Thymus (tissue), 11 donors: ENCODE measurements at regions not wholly inside any gene's neighbourhood (a gene's known extent, or its start where the extent isn't known, plus 50 kb on each side); places are given as distances from the start of the nearest gene placed in this dataset.
"Not testable (repeated sequence)": the region's sequence is repeated elsewhere in the genome, so short reads cannot be mapped to it uniquely, and the experiment has no call there.

Experiments used
- DNase-seq, 9 donors: peaks; one replicate each; pipeline ENCODE4 v3.0.0-alpha.2; 2013; ENCODE audit warnings: low spot score in 9 of 9, low read depth in 6 of 9, missing footprints in 1 of 9
- H3K27ac ChIP-seq, 2 donors: one replicate each; pipeline ENCODE4 v1.5.1; 2013; ENCODE audit warnings: control low read depth in 1 of 2, low read depth in 1 of 2, low read length in 1 of 2, mild to moderate bottlenecking in 1 of 2, moderate library complexity in 1 of 2
- H3K27me3 ChIP-seq, 2 donors: one replicate each; pipeline ENCODE4 v1.5.1; 2013; ENCODE audit warnings: low read length in 1 of 2; ENCODE audit not compliant: control insufficient read depth in 2 of 2, insufficient read depth in 1 of 2
- H3K36me3 ChIP-seq, 2 donors: one replicate each; pipeline ENCODE4 v1.5.1; 2013; ENCODE audit warnings: low read length in 1 of 2, mild to moderate bottlenecking in 1 of 2, moderate library complexity in 1 of 2; ENCODE audit not compliant: control insufficient read depth in 2 of 2, insufficient read depth in 2 of 2
- H3K4me1 ChIP-seq, 2 donors: one replicate each; pipeline ENCODE4 v1.5.1; 2013; ENCODE audit warnings: low read length in 2 of 2; ENCODE audit not compliant: control insufficient read depth in 2 of 2, insufficient read depth in 2 of 2
- H3K4me3 ChIP-seq, 2 donors: one replicate each; pipeline ENCODE4 v1.5.1; 2013; ENCODE audit warnings: low read length in 2 of 2, control low read depth in 1 of 2, mild to moderate bottlenecking in 1 of 2
- H3K9me3 ChIP-seq, 2 donors: one replicate each; pipeline ENCODE4 v1.5.1; 2013; ENCODE audit warnings: low read length in 1 of 2, mild to moderate bottlenecking in 1 of 2; ENCODE audit not compliant: control insufficient read depth in 2 of 2, insufficient read depth in 1 of 2
- WGBS: extraction: QIAGEN DNeasy Blood & Tissue Kit; methylation state at CpG from one replicate; pipeline ENCODE4 v1.1.7; 2013; 5-methylcytosine and 5-hydroxymethylcytosine counted together
- donor health status: healthy.

GRCh38 chr7:148505645-148506375, 84.8 kb upstream of the C7orf33 start:
- no peak for DNase-seq
- no peaks in the 10 kb centered on the region for H3K36me3 ChIP-seq
- peaks cover 0 to 15% of the 10 kb centered on the region in 2 donors for H3K27me3 ChIP-seq
- WGBS = 93% methylated on average over 7 of the region's 7 CpGs
- no peak overlapping the region for H3K27ac ChIP-seq
- no peaks in the 10 kb centered on the region for H3K9me3 ChIP-seq
- H3K4me3 ChIP-seq = no peak overlapping the region
- no peaks in the 10 kb centered on the region for H3K4me1 ChIP-seq

GRCh38 chr7:148507064-148507573, 83.4 kb upstream of the C7orf33 start:
- not testable (repeated sequence) for H3K27me3 ChIP-seq, H3K27ac ChIP-seq, H3K4me3 ChIP-seq, H3K36me3 ChIP-seq, H3K9me3 ChIP-seq, H3K4me1 ChIP-seq
- DNase-seq = peak in 1 of 9 donors; percentile 16
- WGBS = 92% methylated on average over 7 of the region's 7 CpGs

GRCh38 chr7:148507787-148508186, 82.8 kb upstream of the C7orf33 start:
- Histone ChIP-seq H3K36me3 (no peaks in the 10 kb centered on the region), H3K4me3 (no peak overlapping the region), H3K27me3 (no peaks in the 10 kb centered on the region), H3K27ac (no peak overlapping the region), H3K9me3 (no peaks in the 10 kb centered on the region), H3K4me1 (no peaks in the 10 kb centered on the region)
- no peak for DNase-seq
- whole genome bisulfite sequencing = 96% methylated on average over 7 of the region's 7 CpGs

DNA sequence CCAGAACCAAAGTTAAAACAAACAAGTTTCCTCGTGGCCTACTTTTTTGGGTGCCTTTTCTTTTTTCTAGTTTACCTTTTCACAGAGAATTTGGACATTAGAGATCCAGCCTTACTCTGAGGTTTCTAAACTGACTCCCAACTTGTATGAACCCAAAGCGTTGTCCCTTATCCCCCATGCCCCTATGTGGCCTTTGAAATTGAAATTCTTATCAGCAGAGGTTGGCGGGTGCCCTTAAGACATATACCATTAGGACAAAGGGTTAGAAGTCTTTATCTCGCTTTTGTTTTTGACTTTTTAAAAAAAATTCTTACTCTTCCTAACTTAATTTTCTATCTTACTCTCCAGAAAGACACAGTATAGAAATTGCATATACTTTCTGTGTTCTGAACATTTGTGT, 76.3 kb upstream of the C7orf33 start:
- H3K27me3 ChIP-seq = no peaks in the 10 kb centered on the region
- H3K36me3 ChIP-seq = no peaks in the 10 kb centered on the region
- no peak overlapping the region for H3K27ac ChIP-seq
- H3K4me1 ChIP-seq = no peaks in the 10 kb centered on the region
- 88% methylated on average over 4 of the region's 4 CpGs for WGBS
- DNase-seq = no peak
- H3K9me3 ChIP-seq = no peaks in the 10 kb centered on the region
- no peak overlapping the region for H3K4me3 ChIP-seq

DNA sequence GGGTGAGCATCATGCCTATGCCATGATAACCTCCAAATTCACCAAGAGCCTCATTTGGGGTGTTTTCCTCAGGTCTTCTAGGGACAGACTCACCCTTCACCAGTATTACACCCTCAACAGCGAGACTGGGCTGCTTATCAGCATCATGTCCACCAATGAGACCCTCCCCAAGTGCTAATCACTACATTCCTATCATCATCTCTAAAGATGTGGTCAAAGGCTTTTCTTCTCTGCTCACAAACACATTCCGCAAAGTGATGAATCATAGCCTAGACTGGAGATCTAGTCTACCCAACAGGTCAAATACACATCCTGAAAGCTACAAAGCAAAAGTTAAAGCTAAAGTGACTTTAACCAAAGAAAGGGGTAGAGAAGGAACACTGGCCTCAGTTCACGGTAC, 75.3 kb upstream of the C7orf33 start:
- WGBS = 95% methylated on average over 3 of the region's 3 CpGs

GRCh38 chr7:148515728-148516695, 74.6 kb upstream of the C7orf33 start:
- 88% methylated on average over 6 of the region's 6 CpGs for WGBS
- no peaks in the 10 kb centered on the region for H3K27me3 ChIP-seq
- no peaks in the 10 kb centered on the region for H3K9me3 ChIP-seq
- no peak overlapping the region for H3K27ac ChIP-seq
- H3K36me3 ChIP-seq = no peaks in the 10 kb centered on the region
- H3K4me1 ChIP-seq = peaks cover 0 to 3% of the 10 kb centered on the region in 2 donors
- no peak overlapping the region for H3K4me3 ChIP-seq
- no peak for DNase-seq

More for the DNA sequence above, 75.3 kb upstream of the C7orf33 start:
- H3K4me3 ChIP-seq = no peak overlapping the region
- no peak overlapping the region for H3K27ac ChIP-seq
- H3K27me3 ChIP-seq = no peaks in the 10 kb centered on the region
- DNase-seq = no peak
- no peaks in the 10 kb centered on the region for H3K36me3 ChIP-seq
- H3K9me3 ChIP-seq = no peaks in the 10 kb centered on the region
- no peaks in the 10 kb centered on the region for H3K4me1 ChIP-seq

DNA sequence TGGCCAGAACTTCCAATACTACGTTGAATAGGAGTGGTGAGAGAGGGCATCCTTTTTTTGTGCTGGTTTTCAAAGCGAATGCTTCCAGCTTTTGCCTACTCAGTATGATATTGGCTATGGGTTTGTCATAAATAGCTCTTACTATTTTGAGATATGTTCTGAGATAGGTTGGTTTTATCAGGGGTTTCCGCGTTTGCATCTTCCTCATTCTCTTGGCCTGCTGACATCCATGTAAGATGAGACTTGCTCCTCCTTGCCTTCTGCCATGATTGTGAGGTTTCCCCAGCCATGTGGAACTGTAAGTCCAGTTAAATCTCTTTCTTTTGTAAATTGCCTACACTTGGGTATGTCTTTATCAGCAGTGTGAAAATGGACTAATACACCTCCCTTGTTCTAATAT, 71.2 kb upstream of the C7orf33 start:
- not testable (repeated sequence) for H3K4me3 ChIP-seq, H3K4me1 ChIP-seq, H3K27me3 ChIP-seq, DNase-seq, H3K27ac ChIP-seq, H3K36me3 ChIP-seq, H3K9me3 ChIP-seq
- WGBS = 69% methylated on average over 4 of the region's 4 CpGs

DNA sequence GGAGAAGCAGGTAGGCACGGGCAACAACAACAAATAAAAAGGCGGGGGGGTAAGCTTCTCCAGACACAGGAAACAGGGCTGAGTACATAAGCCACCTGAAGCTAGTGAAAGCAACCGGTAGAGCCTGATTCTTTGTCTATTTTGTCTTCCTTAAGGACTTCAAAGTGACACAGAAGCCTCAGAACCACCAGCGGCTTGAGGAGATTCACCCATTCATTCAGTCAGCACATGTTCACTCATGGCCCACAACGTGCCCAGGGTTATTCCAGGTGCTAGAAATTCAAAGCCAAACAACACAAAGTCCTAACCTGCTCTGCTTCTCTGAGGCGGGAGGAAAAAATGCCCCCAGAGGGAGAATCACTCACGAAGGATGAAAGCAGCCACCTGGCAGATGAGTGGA, 69.3 kb upstream of the C7orf33 start:
- Histone ChIP-seq H3K27me3 (no peaks in the 10 kb centered on the region), H3K9me3 (no peaks in the 10 kb centered on the region), H3K4me3 (no peak overlapping the region), H3K36me3 (no peaks in the 10 kb centered on the region), H3K27ac (no peak overlapping the region), H3K4me1 (peaks cover 0 to 9% of the 10 kb centered on the region in 2 donors)
- WGBS = 58% methylated on average over 7 of the region's 7 CpGs
- DNase-seq = peak in 2 of 9 donors; percentile 10 to 46

DNA sequence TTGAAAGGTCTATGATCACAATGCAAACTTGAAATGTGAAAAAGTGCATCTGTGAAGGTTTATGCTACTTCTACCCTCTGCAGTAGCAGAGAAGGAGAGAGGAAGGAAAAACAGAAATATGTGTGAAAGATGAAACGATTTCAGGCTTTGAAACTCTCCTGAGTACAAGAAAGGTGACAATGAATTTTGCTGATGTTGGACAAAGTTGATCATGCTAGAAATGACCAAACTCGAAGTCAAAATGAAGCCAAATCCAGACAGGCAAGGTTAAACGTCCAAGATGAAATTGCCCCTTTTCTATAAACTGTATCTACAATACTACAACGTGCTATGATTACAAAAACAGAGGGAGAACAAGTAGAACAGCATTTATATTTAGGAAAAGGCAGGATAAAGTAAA, 67.0 kb upstream of the C7orf33 start:
- H3K27ac ChIP-seq = no peak overlapping the region
- H3K27me3 ChIP-seq = no peaks in the 10 kb centered on the region
- WGBS = 78% methylated on average over 4 of the region's 4 CpGs
- DNase-seq = no peak
- peaks cover 0 to 9% of the 10 kb centered on the region in 2 donors for H3K4me1 ChIP-seq
- H3K36me3 ChIP-seq = no peaks in the 10 kb centered on the region
- no peak overlapping the region for H3K4me3 ChIP-seq
- H3K9me3 ChIP-seq = no peaks in the 10 kb centered on the region
